PC-9 (cell line): ENCODE measurements at regions not wholly inside any gene's neighbourhood (a gene's known extent, or its start where the extent isn't known, plus 50 kb on each side); places are given as distances from the start of the nearest gene placed in this dataset.

ENCODE experiments used
- CTCF ChIP-seq: fragments of 200-600 bp; sonication (generic); conservative IDR thresholded peaks from 2 replicates; pipeline ENCODE4 v1.6.1; 2017; ENCODE audit warnings: mixed run types, antibody characterized with exemption, mild to moderate bottlenecking, moderate library complexity
- EZH2 ChIP-seq: fragments of 200-600 bp; sonication (generic); IDR thresholded peaks from 2 replicates; pipeline ENCODE4 v1.8.0; 2017; ENCODE audit warnings: antibody characterized with exemption, low read depth

GRCh38 chr1:98104289-98104688 is 183.5 kb upstream of the DPYD start:
- TF ChIP-seq CTCF (no peak), EZH2 (no peak)
